ENCODE measurements at regions not wholly inside any gene's neighbourhood (a gene's known extent, or its start where the extent isn't known, plus 50 kb on each side); places are given as distances from the start of the nearest gene placed in this dataset.

GRCh38 chr10:88106366-88106765 is 242.9 kb downstream of the PTEN start:
- Histone ChIP-seq H2BK120ac (replicated peaks; ENCODE audit: low read depth, low read length) (no peak overlapping the region), H2BK12ac (ENCODE audit: low read depth, low read length) (no peak overlapping the region), H3K27ac (ENCODE audit: low read depth, low read length) (no peak overlapping the region), H3K23me2 (ENCODE audit: low read depth, low read length) (no peaks in the 10 kb centered on the region), H3K36me3 (ENCODE audit: control insufficient read depth in 2 of 4, insufficient read depth in 4 of 4, low read length in 3 of 4) (no peaks in the 10 kb centered on the region), H3K79me1 (ENCODE audit: low read depth, low read length) (no peaks in the 10 kb centered on the region), H3K18ac (ENCODE audit: extremely low read depth, low read length) (no peak overlapping the region), H2AFZ (ENCODE audit: low read length) (no peak overlapping the region), H3K4me1 (replicated peaks in 1 of 4; ENCODE audit: control insufficient read depth in 3 of 4, insufficient read depth in 4 of 4, low read length in 3 of 4) (no peaks in the 10 kb centered on the region; a peak in 1 of 7 replicates), H3K9me3 (ENCODE audit: insufficient read depth in 2 of 2, low read depth in 1 of 2, low read length in 1 of 2) (no peaks in the 10 kb centered on the region), H3K23ac (ENCODE audit: insufficient read length) (no peak overlapping the region), H3K56ac (replicated peaks; ENCODE audit: insufficient read length, low read depth, low read length) (no peak overlapping the region), H2BK15ac (ENCODE audit: low read length) (no peak overlapping the region), H3K27me3 (replicated peaks in 1 of 4; ENCODE audit: control insufficient read depth in 3 of 4, extremely low read depth in 1 of 4, insufficient read depth in 3 of 4, low read length in 3 of 4) (no peaks in the 10 kb centered on the region), H3K4me3 (ENCODE audit: extremely low read depth in 1 of 4, insufficient read depth in 2 of 4, low read depth in 3 of 4, low read length in 4 of 4) (no peak overlapping the region), H3K79me2 (ENCODE audit: control insufficient read depth in 1 of 2, insufficient read depth in 2 of 2, low read length in 2 of 2) (no peaks in the 10 kb centered on the region), H4K91ac (replicated peaks; ENCODE audit: insufficient read length, low read length) (no peak overlapping the region), H3K9ac (replicated peaks in 1 of 4; ENCODE audit: extremely low read depth in 1 of 4, low read depth in 3 of 4, low read length in 3 of 4) (no peak overlapping the region), H3K14ac (ENCODE audit: insufficient read length) (no peak overlapping the region), H4K5ac (ENCODE audit: insufficient read length, low read depth, low read length) (no peak overlapping the region), H3K4ac (replicated peaks; ENCODE audit: insufficient read length, low read depth, low read length) (no peak overlapping the region), H2AK5ac (ENCODE audit: low read depth, low read length) (no peak overlapping the region), H2BK5ac (ENCODE audit: low read depth, low read length) (no peak overlapping the region), H3K4me2 (ENCODE audit: insufficient read depth in 1 of 2, low read depth in 2 of 2, low read length in 2 of 2) (no peak overlapping the region), H4K20me1 (replicated peaks in 1 of 2; ENCODE audit: control insufficient read depth in 1 of 2, insufficient read depth in 2 of 2, low read length in 2 of 2) (no peaks in the 10 kb centered on the region), H4K8ac (ENCODE audit: extremely low read depth, insufficient read depth, low read length) (no peak overlapping the region), H2BK20ac (ENCODE audit: low read length) (no peak overlapping the region)
- POLR2A ChIA-PET (ENCODE audit: partially characterized antibody) = no interaction called here
- TF ChIP-seq SIRT6 (IDR thresholded peaks at IDR 0.05; ENCODE audit: low read length) (no peak), TEAD4 (IDR thresholded peaks at IDR 0.05; ENCODE audit: low read depth, low read length) (no peak), SRF (IDR thresholded peaks at IDR 0.05; ENCODE audit: low read depth, low read length) (no peak), RNF2 (IDR thresholded peaks at IDR 0.05; ENCODE audit: borderline replicate concordance, low read depth, low read length, missing control alignments, poor library complexity, severe bottlenecking) (no peak), CEBPB (IDR thresholded peaks at IDR 0.05; ENCODE audit: low read depth, low read length) (no peak), SUZ12 (IDR thresholded peaks at IDR 0.05; ENCODE audit: low read length) (no peak), SIX5 (IDR thresholded peaks at IDR 0.05; ENCODE audit: low read depth, low read length) (no peak), POLR2AphosphoS5 (IDR thresholded peaks at IDR 0.05; ENCODE audit: low read depth, low read length) (no peak), RFX5 (IDR thresholded peaks at IDR 0.05; ENCODE audit: borderline replicate concordance, low read depth, low read length) (no peak), HDAC6 (IDR thresholded peaks at IDR 0.05; ENCODE audit: low read depth, low read length) (no peak), EP300 (IDR thresholded peaks at IDR 0.05; ENCODE audit: borderline replicate concordance in 1 of 2, low read depth in 2 of 2, low read length in 2 of 2) (no peak)
- CTCF ChIA-PET (ENCODE audit: partially characterized antibody) = interaction anchor here (0.7 kb wide), 1 partner anchor 9 kb away, joined by 3 read pairs; no protein-coding TSS in a partner anchor
- FAIRE-seq (no peak), DNase-seq (ENCODE audit: low read depth in 1 of 2, low spot score in 2 of 2) (no peak)
- 94% methylated on average over 2 of the region's 2 CpGs; no CpG with 5 or more reads in 1 of the 2 experiments for WGBS, 2 experiments (ENCODE audit: extremely low coverage in 1 of 2, insufficient coverage in 1 of 2, insufficient read length in 1 of 2, insufficient replicate concordance in 2 of 2, low coverage in 1 of 2, low lambda C conversion rate in 2 of 2, missing lambda C conversion rate in 1 of 2)

Measured in H1 (cell line).